Tibial nerve (tissue), 4 donors: ENCODE measurements at regions not wholly inside any gene's neighbourhood (a gene's known extent, or its start where the extent isn't known, plus 50 kb on each side); places are given as distances from the start of the nearest gene placed in this dataset.

Experiments used
- DNase-seq, 2 donors: peaks; one replicate each; pipeline ENCODE4 v3.0.0-alpha.2; 2019; ENCODE audit warnings: low spot score in 2 of 2
- H3K27ac ChIP-seq, 4 donors: fragments of 200-600 bp; sonication (generic) in 3 of 4; one replicate each; pipeline ENCODE4 v1.5.1; 2017 to 2019; ENCODE audit warnings: mild to moderate bottlenecking in 1 of 4
- H3K27me3 ChIP-seq, 2 donors: fragments of 200-600 bp; sonication (generic) in 1 of 2; one replicate each; pipeline versions ENCODE4 v1.5.1 to v1.6.0; 2017 to 2019
- H3K36me3 ChIP-seq, 3 donors: fragments of 200-600 bp; sonication (generic); one replicate each; pipeline ENCODE4 v1.5.1; 2018 to 2019
- H3K4me1 ChIP-seq, 4 donors: fragments of 200-600 bp; sonication (generic) in 3 of 4; one replicate each; pipeline ENCODE4 v1.5.1; 2017 to 2019
- H3K4me3 ChIP-seq, 4 donors: fragments of 200-600 bp; sonication (generic) in 3 of 4; one replicate each; pipeline ENCODE4 v1.5.1; 2017 to 2019; ENCODE audit warnings: mild to moderate bottlenecking in 1 of 4, moderate library complexity in 1 of 4
- H3K9me3 ChIP-seq, 4 donors: fragments of 200-600 bp; sonication (generic) in 3 of 4; one replicate each; pipeline ENCODE4 v1.5.1; 2017 to 2019
- CTCF ChIP-seq, 5 experiments: fragments of 200-600 bp in 3 of 5; fragments of 450-650 bp in 2 of 5; sonication (generic) in 3 of 5; IDR thresholded peaks; one replicate each; pipeline ENCODE4 v1.5.1; 2016 to 2019; ENCODE audit warnings: antibody characterized with exemption in 5 of 5, mild to moderate bottlenecking in 3 of 5, moderate library complexity in 2 of 5
- EP300 ChIP-seq, 2 donors: sonication (generic); formaldehyde crosslinking; IDR thresholded peaks; one replicate each; pipeline ENCODE4 v1.6.1; 2017; ENCODE audit warnings: antibody characterized with exemption in 2 of 2, mild to moderate bottlenecking in 1 of 2
- POLR2A ChIP-seq, 2 donors: fragments of 450-650 bp; IDR thresholded peaks; one replicate each; pipeline ENCODE4 v1.6.1; 2017; ENCODE audit warnings: antibody characterized with exemption in 2 of 2, mild to moderate bottlenecking in 2 of 2, moderate library complexity in 2 of 2
- WGBS, 2 donors: methylation state at CpG; one replicate each; pipeline ENCODE4 v1.1.5; 2018; 5-methylcytosine and 5-hydroxymethylcytosine counted together

GRCh38 chrX:144648788-144649187, 598.5 kb upstream of the SPANXN1 start:
- no peak for DNase-seq
- 74 to 89% methylated on average over 2 of the region's 2 CpGs for WGBS, 2 donors
- no peaks in the 10 kb centered on the region for H3K4me1 ChIP-seq
- H3K9me3 ChIP-seq, result no peaks in the 10 kb centered on the region
- H3K27me3 ChIP-seq, result no peaks in the 10 kb centered on the region
- no peak for TF ChIP-seq EP300 (IDR thresholded peaks at IDR 0.05)
- TF ChIP-seq CTCF (IDR thresholded peaks at IDR 0.05), result no peak
- no peak for TF ChIP-seq POLR2A (IDR thresholded peaks at IDR 0.05)
- H3K36me3 ChIP-seq, result no peaks in the 10 kb centered on the region
- H3K4me3 ChIP-seq, result no peak overlapping the region
- H3K27ac ChIP-seq, result no peak overlapping the region

GRCh38 chrX:144681501-144681900, 565.8 kb upstream of the SPANXN1 start:
- 43 to 64% methylated on average over 5 of the region's 5 CpGs for WGBS, 2 donors
- H3K4me3 ChIP-seq, result no peak overlapping the region
- no peak for DNase-seq
- no peaks in the 10 kb centered on the region for H3K36me3 ChIP-seq
- H3K27me3 ChIP-seq, result no peaks in the 10 kb centered on the region
- TF ChIP-seq EP300 (IDR thresholded peaks at IDR 0.05) (no peak), CTCF (IDR thresholded peaks at IDR 0.05) (no peak), POLR2A (IDR thresholded peaks at IDR 0.05) (no peak)
- no peaks in the 10 kb centered on the region for H3K4me1 ChIP-seq
- H3K9me3 ChIP-seq, result no peaks in the 10 kb centered on the region
- H3K27ac ChIP-seq, result no peak overlapping the region

- TF ChIP-seq CTCF (IDR thresholded peaks at IDR 0.05), result no peak
- no peak for TF ChIP-seq POLR2A (IDR thresholded peaks at IDR 0.05)
- no peak for TF ChIP-seq EP300 (IDR thresholded peaks at IDR 0.05)
- H3K4me3 ChIP-seq, result no peak overlapping the region
- H3K4me1 ChIP-seq, result no peaks in the 10 kb centered on the region
- WGBS, 2 donors, result 59 to 64% methylated on average over 4 of the region's 4 CpGs
- H3K27ac ChIP-seq, result no peak overlapping the region
- no peaks in the 10 kb centered on the region for H3K9me3 ChIP-seq
- H3K36me3 ChIP-seq, result no peaks in the 10 kb centered on the region
- H3K27me3 ChIP-seq, result no peaks in the 10 kb centered on the region
- DNase-seq, result no peak
Observed at GRCh38 chrX:144683247-144683646, 564.1 kb upstream of the SPANXN1 start.

DNA sequence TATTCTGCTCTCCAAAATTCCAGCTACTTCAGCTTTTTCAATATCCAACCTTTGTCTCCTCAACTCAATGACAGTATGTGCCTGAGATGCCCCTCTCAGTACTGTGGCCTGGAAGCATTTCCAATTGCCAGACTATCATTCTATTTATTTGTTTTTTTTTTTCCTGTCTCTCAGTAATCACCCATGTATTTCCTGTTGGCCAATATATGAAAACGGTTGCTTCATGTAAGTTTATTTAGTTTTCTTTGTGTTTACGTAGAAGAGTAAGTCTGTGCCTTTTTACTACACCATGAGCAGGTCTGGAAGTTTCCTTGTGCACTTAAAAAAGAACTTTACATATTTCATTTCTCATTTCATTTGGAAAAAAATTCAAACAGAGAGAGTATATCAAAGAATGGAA, 537.5 kb upstream of the SPANXN1 start:
- no peak overlapping the region for H3K4me3 ChIP-seq
- TF ChIP-seq CTCF (IDR thresholded peaks at IDR 0.05) (no peak), EP300 (IDR thresholded peaks at IDR 0.05) (no peak), POLR2A (IDR thresholded peaks at IDR 0.05) (no peak)
- H3K27ac ChIP-seq, result no peak overlapping the region
- no peaks in the 10 kb centered on the region for H3K27me3 ChIP-seq
- H3K36me3 ChIP-seq, result no peaks in the 10 kb centered on the region
- H3K4me1 ChIP-seq, result no peaks in the 10 kb centered on the region
- WGBS, 2 donors, result 52 to 73% methylated on average over 2 of the region's 2 CpGs
- H3K9me3 ChIP-seq, result no peaks in the 10 kb centered on the region
- no peak for DNase-seq

GRCh38 chrX:144715337-144715736, 532.0 kb upstream of the SPANXN1 start:
- no peak overlapping the region for H3K4me3 ChIP-seq
- no peaks in the 10 kb centered on the region for H3K9me3 ChIP-seq
- WGBS, 2 donors, result 60 to 62% methylated on average over 5 of the region's 5 CpGs
- H3K36me3 ChIP-seq, result no peaks in the 10 kb centered on the region
- TF ChIP-seq EP300 (IDR thresholded peaks at IDR 0.05) (peak in 1 of 2 donors; percentile 25), CTCF (IDR thresholded peaks at IDR 0.05) (no peak)
- DNase-seq, result no peak
- no peak overlapping the region for H3K27ac ChIP-seq
- H3K27me3 ChIP-seq, result no peaks in the 10 kb centered on the region
- H3K4me1 ChIP-seq, result no peaks in the 10 kb centered on the region
